NCI-H1105 (cell line): ENCODE measurements at regions not wholly inside any gene's neighbourhood (a gene's known extent, or its start where the extent isn't known, plus 50 kb on each side); places are given as distances from the start of the nearest gene placed in this dataset.
"Not testable (repeated sequence)": the region's sequence is repeated elsewhere in the genome, so short reads cannot be mapped to it uniquely, and the experiment has no call there.

Source experiments
- DNase-seq: peaks from one replicate; lab custom pipeline; 2025; lab: John Stamatoyannopoulos, UW

- DNase-seq = not testable (repeated sequence)
Measured at GRCh38 chr5:32931438-32931837, 220.3 kb downstream of the NPR3 start.

GRCh38 chr5:32932241-32932935 is 221.3 kb downstream of the NPR3 start:
- DNase-seq = no peak

- no peak for DNase-seq
Measured at GRCh38 chr5:32933692-32934091, 222.6 kb downstream of the NPR3 start.

GRCh38 chr5:32934529-32934928 is 223.4 kb downstream of the NPR3 start:
- DNase-seq = no peak

- no peak for DNase-seq
Measured at GRCh38 chr5:32935283-32935682, 224.2 kb downstream of the NPR3 start.

- no peak for DNase-seq
Measured at GRCh38 chr5:32936329-32936728, 225.2 kb downstream of the NPR3 start.

- no peak for DNase-seq
Measured at GRCh38 chr5:32942225-32942989, 231.3 kb downstream of the NPR3 start.

- no peak for DNase-seq
Measured at GRCh38 chr5:32949286-32949970, 238.3 kb downstream of the NPR3 start.

- DNase-seq = no peak
Measured at GRCh38 chr5:32951003-32951402, 239.9 kb downstream of the NPR3 start.

- no peak for DNase-seq
Measured at GRCh38 chr5:32951878-32952277, 240.8 kb downstream of the NPR3 start.

- not testable (repeated sequence) for DNase-seq
Measured at GRCh38 chr5:32952421-32952820, 241.3 kb downstream of the NPR3 start.

GRCh38 chr5:32953694-32954093 is 242.6 kb downstream of the NPR3 start:
- no peak for DNase-seq

- DNase-seq = no peak
Measured at GRCh38 chr5:32955814-32956213, 244.7 kb downstream of the NPR3 start.

- DNase-seq = no peak
Measured at GRCh38 chr5:32960340-32961058, 249.4 kb downstream of the NPR3 start.

- no peak for DNase-seq
Measured at GRCh38 chr5:32961059-32961415, 249.9 kb downstream of the NPR3 start.

- no peak for DNase-seq
Measured at GRCh38 chr5:32964261-32964660, 253.1 kb downstream of the NPR3 start.

GRCh38 chr5:32973646-32974045 is 262.5 kb downstream of the NPR3 start:
- DNase-seq = no peak

- DNase-seq = no peak
Measured at GRCh38 chr5:32975656-32976375, 264.7 kb downstream of the NPR3 start.

- no peak for DNase-seq
Measured at GRCh38 chr5:32981061-32981460, 269.9 kb downstream of the NPR3 start.

- DNase-seq = no peak
Measured at GRCh38 chr5:32984851-32985610, 273.9 kb downstream of the NPR3 start.

GRCh38 chr5:32989815-32990214 is 278.7 kb downstream of the NPR3 start:
- DNase-seq = no peak
